ENCODE measurements at regions not wholly inside any gene's neighbourhood (a gene's known extent, or its start where the extent isn't known, plus 50 kb on each side); places are given as distances from the start of the nearest gene placed in this dataset.

- TF ChIP-seq OSR1 (CRISPR knock-in tag; IDR thresholded peaks at IDR 0.05), result no peak
- no peak for TF ChIP-seq ZNF565 (CRISPR knock-in tag; conservative IDR thresholded peaks at IDR 0.05; ENCODE audit: low read depth)
- TF ChIP-seq GLIS3 (CRISPR knock-in tag; IDR thresholded peaks at IDR 0.05), result no peak
- no peak for TF ChIP-seq ARNTL (CRISPR knock-in tag; IDR thresholded peaks at IDR 0.05; ENCODE audit: borderline replicate concordance, low read depth)
- TF ChIP-seq CSDC2 (CRISPR knock-in tag; IDR thresholded peaks at IDR 0.05), result no peak
- no peak for TF ChIP-seq CREB5 (CRISPR knock-in tag; IDR thresholded peaks at IDR 0.05; ENCODE audit: low read depth)
- no peak for TF ChIP-seq BACH2 (CRISPR knock-in tag; IDR thresholded peaks at IDR 0.05; ENCODE audit: borderline replicate concordance)
- no peak for TF ChIP-seq SNAI2 (CRISPR knock-in tag; IDR thresholded peaks at IDR 0.05)
- TF ChIP-seq ZNF8 (CRISPR knock-in tag; IDR thresholded peaks at IDR 0.05), result no peak
- no peak for TF ChIP-seq TSHZ2 (CRISPR knock-in tag; IDR thresholded peaks at IDR 0.05)
- TF ChIP-seq ZC3H10 (CRISPR knock-in tag; IDR thresholded peaks at IDR 0.05), result no peak
- no peak for TF ChIP-seq ZFP30 (CRISPR knock-in tag; IDR thresholded peaks at IDR 0.05)
- no peak for TF ChIP-seq ZNF70 (CRISPR knock-in tag; IDR thresholded peaks at IDR 0.05)
- ATAC-seq, result no peak
Measured at GRCh38 chr6:43915986-43916923, 146.2 kb downstream of the VEGFA start.

- no peak for ATAC-seq
- TF ChIP-seq ZNF8 (CRISPR knock-in tag; IDR thresholded peaks at IDR 0.05) (no peak), BACH2 (CRISPR knock-in tag; IDR thresholded peaks at IDR 0.05; ENCODE audit: borderline replicate concordance) (no peak), ARNTL (CRISPR knock-in tag; IDR thresholded peaks at IDR 0.05; ENCODE audit: borderline replicate concordance, low read depth) (no peak), ISL1 (CRISPR knock-in tag; IDR thresholded peaks at IDR 0.05) (no peak), SNAI2 (CRISPR knock-in tag; IDR thresholded peaks at IDR 0.05) (no peak), RARB (CRISPR knock-in tag; IDR thresholded peaks at IDR 0.05) (no peak), ZFP3 (CRISPR knock-in tag; IDR thresholded peaks at IDR 0.05) (no peak), ESRRG (CRISPR knock-in tag; IDR thresholded peaks at IDR 0.05) (no peak), CREB5 (CRISPR knock-in tag; IDR thresholded peaks at IDR 0.05; ENCODE audit: low read depth) (no peak), ZNF565 (CRISPR knock-in tag; conservative IDR thresholded peaks at IDR 0.05; ENCODE audit: low read depth) (no peak), TSHZ2 (CRISPR knock-in tag; IDR thresholded peaks at IDR 0.05) (no peak), TCF4 (CRISPR knock-in tag; IDR thresholded peaks at IDR 0.05; ENCODE audit: borderline replicate concordance) (no peak), ZC3H10 (CRISPR knock-in tag; IDR thresholded peaks at IDR 0.05) (no peak), OSR1 (CRISPR knock-in tag; IDR thresholded peaks at IDR 0.05) (no peak)
Measured at GRCh38 chr6:43915208-43915869, 145.3 kb downstream of the VEGFA start.
